ENCODE measurements at regions not wholly inside any gene's neighbourhood (a gene's known extent, or its start where the extent isn't known, plus 50 kb on each side); places are given as distances from the start of the nearest gene placed in this dataset.

- Histone ChIP-seq H3K4me1 (no peaks in the 10 kb centered on the region), H3K4me3 (no peak overlapping the region), H3K36me3 (no peaks in the 10 kb centered on the region), H3K9me3 (no peaks in the 10 kb centered on the region), H3K27me3 (no peaks in the 10 kb centered on the region), H3K27ac (no peak overlapping the region)
- TF ChIP-seq POLR2AphosphoS5 (IDR thresholded peaks at IDR 0.05) (no peak), EP300 (IDR thresholded peaks at IDR 0.05) (no peak), CTCF (IDR thresholded peaks at IDR 0.05) (no peak), POLR2A (IDR thresholded peaks at IDR 0.05) (no peak)
- DNase-seq, result no peak
- intact Hi-C loops (cut with DNase I; ENCODE audit: low total_unique reads), result no loop called here
- 10 to 28% (median 16%) methylated on average over 2 of the region's 2 CpGs for WGBS, 5 donors
Observed at GRCh38 chr2:196427986-196428634, 211.4 kb upstream of the CCDC150 start.

DNA sequence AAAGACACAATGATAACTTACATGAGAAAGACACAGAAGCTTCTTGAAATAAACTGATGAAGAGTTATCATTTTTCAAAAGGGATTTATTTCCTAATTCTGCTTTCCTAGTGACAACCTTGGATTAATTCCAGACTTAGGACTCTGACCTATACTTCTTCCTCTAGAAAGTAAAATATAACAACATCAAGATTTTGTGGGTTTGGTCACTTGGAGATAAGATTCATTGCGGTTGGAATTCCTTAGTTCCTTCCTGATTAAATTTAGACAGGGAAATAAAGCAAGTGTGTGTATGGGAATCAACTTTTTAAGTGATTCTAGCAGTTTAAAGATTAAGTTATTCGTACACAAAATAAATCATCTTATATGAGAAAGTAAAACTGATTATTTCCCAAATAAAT, 208.4 kb upstream of the CCDC150 start:
- Histone ChIP-seq H3K36me3 (no peaks in the 10 kb centered on the region), H3K27me3 (no peaks in the 10 kb centered on the region), H3K9me3 (no peaks in the 10 kb centered on the region), H3K27ac (no peak overlapping the region), H3K4me1 (no peaks in the 10 kb centered on the region), H3K4me3 (no peak overlapping the region)
- intact Hi-C loops (cut with DNase I; ENCODE audit: low total_unique reads), result no loop called here
- WGBS, 5 donors, result 17 to 40% (median 30%) methylated on average over 2 of the region's 2 CpGs
- DNase-seq, result no peak
- TF ChIP-seq POLR2AphosphoS5 (IDR thresholded peaks at IDR 0.05) (no peak), CTCF (IDR thresholded peaks at IDR 0.05) (no peak), POLR2A (IDR thresholded peaks at IDR 0.05) (no peak), EP300 (IDR thresholded peaks at IDR 0.05) (no peak)

- no peaks in the 10 kb centered on the region for H3K36me3 ChIP-seq
- no peaks in the 10 kb centered on the region for H3K4me1 ChIP-seq
- H3K27ac ChIP-seq, result no peak overlapping the region
- TF ChIP-seq EP300 (IDR thresholded peaks at IDR 0.05) (no peak), POLR2AphosphoS5 (IDR thresholded peaks at IDR 0.05) (no peak), CTCF (IDR thresholded peaks at IDR 0.05) (no peak), POLR2A (IDR thresholded peaks at IDR 0.05) (no peak)
- no peaks in the 10 kb centered on the region for H3K9me3 ChIP-seq
- H3K4me3 ChIP-seq, result no peak overlapping the region
- intact Hi-C loops (cut with DNase I; ENCODE audit: low total_unique reads), result no loop called here
- no peaks in the 10 kb centered on the region for H3K27me3 ChIP-seq
- peak in 1 of 2 donors; percentile 11 for DNase-seq
- 56 to 68% (median 56%) methylated on average over 4 of the region's 4 CpGs for WGBS, 5 donors
Observed at GRCh38 chr2:196431957-196432356, 207.6 kb upstream of the CCDC150 start.

GRCh38 chr2:196433116-196433515, 206.4 kb upstream of the CCDC150 start:
- Histone ChIP-seq H3K27me3 (no peaks in the 10 kb centered on the region), H3K27ac (no peak overlapping the region), H3K4me3 (no peak overlapping the region), H3K4me1 (no peaks in the 10 kb centered on the region), H3K36me3 (no peaks in the 10 kb centered on the region), H3K9me3 (no peaks in the 10 kb centered on the region)
- TF ChIP-seq CTCF (IDR thresholded peaks at IDR 0.05) (no peak), POLR2AphosphoS5 (IDR thresholded peaks at IDR 0.05) (no peak), EP300 (IDR thresholded peaks at IDR 0.05) (no peak), POLR2A (IDR thresholded peaks at IDR 0.05) (no peak)
- WGBS, 5 donors, result 94 to 96% (median 95%) methylated on average over 13 of the region's 13 CpGs
- no peak for DNase-seq
- intact Hi-C loops (cut with DNase I; ENCODE audit: low total_unique reads), result no loop called here

All from stomach (tissue), 8 donors.